ENCODE measurements at regions not wholly inside any gene's neighbourhood (a gene's known extent, or its start where the extent isn't known, plus 50 kb on each side); places are given as distances from the start of the nearest gene placed in this dataset.

DNA sequence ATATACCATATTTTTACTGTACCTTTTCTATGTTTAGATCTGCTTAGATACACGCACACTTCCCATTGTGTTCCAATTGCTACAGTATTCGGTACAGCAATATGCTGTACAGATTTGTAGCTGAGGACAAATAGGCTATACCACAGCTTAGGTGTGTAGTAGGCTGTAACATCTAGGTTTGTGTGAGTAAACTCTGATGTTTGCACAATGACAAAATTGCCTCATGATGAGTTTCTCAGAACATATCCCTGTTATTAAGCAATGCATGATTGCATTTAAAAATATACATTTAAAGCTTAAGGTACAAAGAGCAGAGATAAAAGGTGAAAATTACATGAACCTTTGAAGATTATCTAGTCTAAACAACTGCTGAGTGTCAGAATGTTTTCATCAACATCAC, 181.7 kb downstream of the ADGRA3 start:
- TF ChIP-seq, protein P1, sequence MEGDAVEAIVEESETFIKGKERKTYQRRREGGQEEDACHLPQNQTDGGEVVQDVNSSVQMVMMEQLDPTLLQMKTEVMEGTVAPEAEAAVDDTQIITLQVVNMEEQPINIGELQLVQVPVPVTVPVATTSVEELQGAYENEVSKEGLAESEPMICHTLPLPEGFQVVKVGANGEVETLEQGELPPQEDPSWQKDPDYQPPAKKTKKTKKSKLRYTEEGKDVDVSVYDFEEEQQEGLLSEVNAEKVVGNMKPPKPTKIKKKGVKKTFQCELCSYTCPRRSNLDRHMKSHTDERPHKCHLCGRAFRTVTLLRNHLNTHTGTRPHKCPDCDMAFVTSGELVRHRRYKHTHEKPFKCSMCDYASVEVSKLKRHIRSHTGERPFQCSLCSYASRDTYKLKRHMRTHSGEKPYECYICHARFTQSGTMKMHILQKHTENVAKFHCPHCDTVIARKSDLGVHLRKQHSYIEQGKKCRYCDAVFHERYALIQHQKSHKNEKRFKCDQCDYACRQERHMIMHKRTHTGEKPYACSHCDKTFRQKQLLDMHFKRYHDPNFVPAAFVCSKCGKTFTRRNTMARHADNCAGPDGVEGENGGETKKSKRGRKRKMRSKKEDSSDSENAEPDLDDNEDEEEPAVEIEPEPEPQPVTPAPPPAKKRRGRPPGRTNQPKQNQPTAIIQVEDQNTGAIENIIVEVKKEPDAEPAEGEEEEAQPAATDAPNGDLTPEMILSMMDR (IDR thresholded peaks at IDR 0.05) = no peak
- no peak for TF ChIP-seq POLR2A (IDR thresholded peaks at IDR 0.05)
